AG04450 (cell line): ENCODE measurements at regions not wholly inside any gene's neighbourhood (a gene's known extent, or its start where the extent isn't known, plus 50 kb on each side); places are given as distances from the start of the nearest gene placed in this dataset.

Source experiments
- CTCF ChIA-PET: fragments of 300-600, 350-600 bp; formaldehyde crosslinking; extraction: SDS; loops from one replicate; lab custom pipeline; 2022; ENCODE audit warnings: antibody characterized with exemption, inconsistent platforms; lab: Charles Lee
- POLR2A ChIA-PET: fragments of 350-600 bp; formaldehyde crosslinking; extraction: SDS; loops from one replicate; lab custom pipeline; 2021; ENCODE audit warnings: antibody characterized with exemption, inconsistent platforms; lab: Yijun Ruan, JAX
- DNase-seq: peaks from one replicate; pipeline ENCODE4 v3.0.0-alpha.2; 2011; ENCODE audit warnings: low read depth, low spot score
- H3K27ac ChIP-seq: one replicate; pipeline ENCODE4 v1.5.1; 2012; ENCODE audit warnings: low read depth, low read length, control low read depth
- H3K27me3 ChIP-seq: one replicate; pipeline ENCODE4 v1.6.0; 2012; ENCODE audit warnings: low read length; ENCODE audit not compliant: control insufficient read depth, insufficient read depth
- H3K4me3 ChIP-seq: 2 replicates; pipeline ENCODE4 v1.5.1; 2011; ENCODE audit warnings: mild to moderate bottlenecking, low read depth, low read length, control low read depth
- H3K9me3 ChIP-seq: 2 replicates; pipeline ENCODE4 v1.5.1; 2012; ENCODE audit warnings: low read length; ENCODE audit not compliant: control insufficient read depth, insufficient read depth
- TF ChIP-seq, protein P1 (sequence below): IDR thresholded peaks from 2 replicates; pipeline ENCODE4 v1.5.1; 2011; ENCODE audit warnings: low read depth, low read length, control low read depth, inconsistent platforms

GRCh38 chr15:88390164-88390901 is 76.9 kb downstream of the MRPL46 start:
- no peaks in the 10 kb centered on the region for H3K9me3 ChIP-seq
- no peak overlapping the region for H3K27ac ChIP-seq
- ChIA-PET POLR2A (no interaction called here), CTCF (no interaction called here)
- no peaks in the 10 kb centered on the region for H3K27me3 ChIP-seq
- TF ChIP-seq, protein P1, sequence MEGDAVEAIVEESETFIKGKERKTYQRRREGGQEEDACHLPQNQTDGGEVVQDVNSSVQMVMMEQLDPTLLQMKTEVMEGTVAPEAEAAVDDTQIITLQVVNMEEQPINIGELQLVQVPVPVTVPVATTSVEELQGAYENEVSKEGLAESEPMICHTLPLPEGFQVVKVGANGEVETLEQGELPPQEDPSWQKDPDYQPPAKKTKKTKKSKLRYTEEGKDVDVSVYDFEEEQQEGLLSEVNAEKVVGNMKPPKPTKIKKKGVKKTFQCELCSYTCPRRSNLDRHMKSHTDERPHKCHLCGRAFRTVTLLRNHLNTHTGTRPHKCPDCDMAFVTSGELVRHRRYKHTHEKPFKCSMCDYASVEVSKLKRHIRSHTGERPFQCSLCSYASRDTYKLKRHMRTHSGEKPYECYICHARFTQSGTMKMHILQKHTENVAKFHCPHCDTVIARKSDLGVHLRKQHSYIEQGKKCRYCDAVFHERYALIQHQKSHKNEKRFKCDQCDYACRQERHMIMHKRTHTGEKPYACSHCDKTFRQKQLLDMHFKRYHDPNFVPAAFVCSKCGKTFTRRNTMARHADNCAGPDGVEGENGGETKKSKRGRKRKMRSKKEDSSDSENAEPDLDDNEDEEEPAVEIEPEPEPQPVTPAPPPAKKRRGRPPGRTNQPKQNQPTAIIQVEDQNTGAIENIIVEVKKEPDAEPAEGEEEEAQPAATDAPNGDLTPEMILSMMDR: no peak
- H3K4me3 ChIP-seq: no peak overlapping the region
- no peak for DNase-seq

- ChIA-PET CTCF (no interaction called here), POLR2A (no interaction called here)
- TF ChIP-seq, protein P1: no peak
- Histone ChIP-seq H3K27me3 (no peaks in the 10 kb centered on the region), H3K4me3 (no peak overlapping the region), H3K27ac (no peak overlapping the region), H3K9me3 (no peaks in the 10 kb centered on the region)
- DNase-seq: no peak
Observed at GRCh38 chr15:88389120-88389519, 78.1 kb downstream of the MRPL46 start.

DNA sequence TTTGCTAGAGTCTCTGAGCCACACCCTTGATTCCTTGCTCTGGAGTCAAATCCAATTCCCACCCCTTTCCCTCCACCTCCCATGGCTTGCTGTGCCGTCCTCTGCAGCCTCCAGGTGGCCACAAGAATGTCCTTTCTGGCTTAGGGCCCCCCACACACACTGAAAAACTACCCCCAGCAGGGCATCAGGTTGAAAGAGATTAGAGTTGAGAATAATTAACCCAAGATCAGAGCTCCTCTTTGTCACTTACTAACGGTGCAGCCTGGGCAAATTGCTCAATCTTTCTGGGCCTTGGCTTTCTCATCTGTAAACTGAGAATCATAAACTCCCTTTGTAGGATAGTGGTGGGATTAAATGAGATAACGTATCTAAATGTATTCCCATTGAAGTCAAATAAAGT is 78.5 kb downstream of the MRPL46 start:
- Histone ChIP-seq H3K27me3 (no peaks in the 10 kb centered on the region), H3K27ac (no peak overlapping the region), H3K4me3 (no peak overlapping the region), H3K9me3 (no peaks in the 10 kb centered on the region)
- DNase-seq: no peak
- ChIA-PET POLR2A (no interaction called here), CTCF (no interaction called here)
- TF ChIP-seq, protein P1: no peak

DNA sequence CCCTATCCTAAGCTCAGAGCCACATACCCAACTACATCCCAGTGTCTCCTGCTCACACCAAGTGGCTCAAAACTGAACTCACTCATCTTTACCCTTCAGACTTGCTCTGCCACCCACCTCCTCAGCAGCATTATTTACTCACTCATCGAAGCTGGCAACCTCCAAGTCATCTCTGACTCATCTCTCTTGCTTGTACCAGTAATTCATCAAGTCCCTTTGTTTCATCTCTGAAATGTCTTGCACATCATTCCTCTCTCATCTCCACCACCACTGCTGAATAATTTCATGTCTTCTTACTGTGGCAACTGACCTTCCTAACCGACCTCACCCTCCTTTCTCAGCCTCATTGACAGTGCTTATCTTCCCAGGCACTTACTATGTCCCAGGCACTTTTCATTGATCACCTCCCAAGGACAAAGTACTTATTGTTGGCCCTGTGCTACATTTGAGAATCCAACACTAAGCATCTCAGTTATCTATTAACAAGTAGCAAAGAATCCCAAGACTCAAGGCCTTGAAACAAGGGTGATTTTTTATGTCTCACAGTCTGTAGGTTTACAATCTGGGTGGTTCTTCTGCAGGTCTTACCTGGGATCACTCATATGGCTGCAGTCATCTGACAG is 82.0 kb downstream of the MRPL46 start:
- Histone ChIP-seq H3K27ac (no peak overlapping the region), H3K4me3 (no peak overlapping the region), H3K27me3 (no peaks in the 10 kb centered on the region), H3K9me3 (no peaks in the 10 kb centered on the region)
- ChIA-PET POLR2A (no interaction called here), CTCF (no interaction called here)
- TF ChIP-seq, protein P1: no peak
- no peak for DNase-seq

DNA sequence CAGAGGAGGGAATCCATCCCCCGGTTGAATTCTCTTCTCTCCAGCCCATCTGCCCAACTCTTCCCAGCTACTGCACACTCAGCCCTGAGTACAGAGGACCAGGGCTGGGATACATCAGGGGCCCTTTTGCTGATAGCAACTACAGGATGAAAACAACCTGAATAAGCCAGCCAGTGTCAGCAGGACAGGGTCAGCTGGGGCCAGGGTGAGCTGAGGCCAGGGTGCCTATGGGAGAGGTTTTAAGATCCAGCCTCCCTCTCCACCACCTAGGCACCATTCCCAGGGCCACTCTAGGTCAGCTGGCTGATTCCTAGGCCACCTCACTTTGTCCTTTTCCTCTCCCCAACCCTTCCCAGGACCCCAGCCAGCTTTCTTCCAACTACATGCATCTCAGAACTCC is 83.8 kb downstream of the MRPL46 start:
- POLR2A ChIA-PET: no interaction called here
- DNase-seq: no peak
- H3K27ac ChIP-seq: no peak overlapping the region
- no peak overlapping the region for H3K4me3 ChIP-seq
- TF ChIP-seq, protein P1: no peak
- no peaks in the 10 kb centered on the region for H3K27me3 ChIP-seq
- H3K9me3 ChIP-seq: no peaks in the 10 kb centered on the region
- CTCF ChIA-PET: no interaction called here
